ENCODE measurements at regions not wholly inside any gene's neighbourhood (a gene's known extent, or its start where the extent isn't known, plus 50 kb on each side); places are given as distances from the start of the nearest gene placed in this dataset.

- no peaks in the 10 kb centered on the region for H3K27me3 ChIP-seq (ENCODE audit: low read depth)
- H3K27ac ChIP-seq, result no peak overlapping the region
- no peak for TF ChIP-seq CTCF (IDR thresholded peaks at IDR 0.05)
- intact Hi-C loops (cut with DNase I), result no loop called here
- no peaks in the 10 kb centered on the region for H3K4me1 ChIP-seq
- H3K36me3 ChIP-seq, result no peaks in the 10 kb centered on the region
- no peak for DNase-seq
- no peaks in the 10 kb centered on the region for H3K9me3 ChIP-seq
- no peak overlapping the region for H3K4me3 ChIP-seq
- no peak for ATAC-seq
Measured at GRCh38 chr1:217012659-217013058, 289.4 kb upstream of the ESRRG start.

DNA sequence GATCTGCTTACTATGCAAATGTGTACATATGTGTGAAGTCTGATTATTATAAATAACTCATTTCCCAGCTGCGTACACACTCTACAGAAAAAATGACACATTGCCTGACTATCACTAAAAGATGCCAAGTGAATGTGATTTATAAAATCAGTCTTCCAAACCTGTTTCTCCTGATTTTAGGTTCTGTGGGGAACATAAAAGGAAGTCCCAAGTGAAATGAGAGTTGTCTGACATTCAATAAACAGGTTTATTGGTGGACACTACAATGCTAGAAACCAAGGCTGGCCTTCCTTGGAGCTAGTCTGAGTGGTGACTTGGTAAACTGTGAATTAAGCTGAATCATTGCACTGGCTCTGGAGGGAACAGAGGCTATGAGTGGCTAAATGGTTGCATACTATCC lies 287.9 kb upstream of the ESRRG start:
- Histone ChIP-seq H3K9me3 (no peaks in the 10 kb centered on the region), H3K27me3 (ENCODE audit: low read depth) (no peaks in the 10 kb centered on the region), H3K4me1 (no peaks in the 10 kb centered on the region), H3K27ac (no peak overlapping the region), H3K36me3 (no peaks in the 10 kb centered on the region), H3K4me3 (no peak overlapping the region)
- ATAC-seq, result no peak
- TF ChIP-seq CTCF (IDR thresholded peaks at IDR 0.05), result no peak
- intact Hi-C loops (cut with DNase I), result no loop called here
- no peak for DNase-seq

DNA sequence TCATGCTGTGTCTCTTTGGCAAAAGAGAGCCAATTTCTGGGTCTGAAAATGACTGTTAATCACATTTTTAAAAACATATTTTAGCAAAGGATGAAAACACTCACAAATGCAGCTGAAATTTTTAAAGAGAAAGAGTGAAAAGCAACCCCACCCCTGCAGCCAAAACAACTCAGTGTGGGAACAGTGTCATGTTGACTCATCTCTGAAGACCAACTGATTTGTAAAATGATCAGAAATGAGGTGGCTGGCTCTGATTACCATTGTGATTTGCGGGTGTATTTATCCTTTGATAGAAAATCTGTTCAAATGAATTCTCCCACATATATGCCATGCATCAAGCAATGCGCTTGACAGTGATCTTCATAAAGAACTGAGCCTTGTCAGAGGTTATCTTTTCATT lies 287.0 kb upstream of the ESRRG start:
- TF ChIP-seq CTCF (IDR thresholded peaks at IDR 0.05), result no peak
- no peaks in the 10 kb centered on the region for H3K9me3 ChIP-seq
- H3K4me3 ChIP-seq, result no peak overlapping the region
- intact Hi-C loops (cut with DNase I), result no loop called here
- DNase-seq (no peak), ATAC-seq (no peak)
- no peak overlapping the region for H3K27ac ChIP-seq
- no peaks in the 10 kb centered on the region for H3K27me3 ChIP-seq (ENCODE audit: low read depth)
- H3K36me3 ChIP-seq, result no peaks in the 10 kb centered on the region
- no peaks in the 10 kb centered on the region for H3K4me1 ChIP-seq

GRCh38 chr1:217009376-217009775 lies 286.1 kb upstream of the ESRRG start:
- ATAC-seq (no peak), DNase-seq (no peak)
- Histone ChIP-seq H3K27me3 (ENCODE audit: low read depth) (no peaks in the 10 kb centered on the region), H3K36me3 (no peaks in the 10 kb centered on the region), H3K27ac (no peak overlapping the region), H3K9me3 (no peaks in the 10 kb centered on the region), H3K4me3 (no peak overlapping the region), H3K4me1 (no peaks in the 10 kb centered on the region)
- intact Hi-C loops (cut with DNase I), result no loop called here
- no peak for TF ChIP-seq CTCF (IDR thresholded peaks at IDR 0.05)

GRCh38 chr1:217004776-217005436 lies 281.7 kb upstream of the ESRRG start:
- no peaks in the 10 kb centered on the region for H3K4me1 ChIP-seq
- no peak overlapping the region for H3K27ac ChIP-seq
- no peak for TF ChIP-seq CTCF (IDR thresholded peaks at IDR 0.05)
- no peaks in the 10 kb centered on the region for H3K36me3 ChIP-seq
- no peaks in the 10 kb centered on the region for H3K9me3 ChIP-seq
- H3K4me3 ChIP-seq, result no peak overlapping the region
- no peaks in the 10 kb centered on the region for H3K27me3 ChIP-seq (ENCODE audit: low read depth)
- intact Hi-C loops (cut with DNase I), result no loop called here
- no peak for DNase-seq
- ATAC-seq, result no peak

Measured in lower lobe of right lung (tissue), 2 donors.